ENCODE measurements at regions not wholly inside any gene's neighbourhood (a gene's known extent, or its start where the extent isn't known, plus 50 kb on each side); places are given as distances from the start of the nearest gene placed in this dataset.

DNA sequence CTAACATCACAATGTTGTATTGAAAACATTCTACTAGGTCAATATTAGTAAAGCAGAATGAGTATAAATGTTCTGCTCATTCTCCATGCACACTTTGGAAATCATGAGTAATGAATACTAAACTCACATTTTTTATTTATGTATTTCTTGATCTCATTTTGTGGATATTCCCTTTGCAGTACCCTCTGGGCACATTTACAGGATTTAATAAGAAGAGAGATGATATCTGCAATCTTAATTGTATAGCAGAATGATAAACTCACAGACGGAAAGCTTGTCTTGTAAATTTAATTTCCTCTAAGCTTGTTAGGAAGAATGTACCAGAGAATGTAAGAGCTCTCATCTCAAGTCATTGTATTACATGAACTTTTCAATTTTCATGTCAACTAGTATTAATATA, 1279.7 kb downstream of the PCDH7 start:
- DNase-seq = no peak

DNA sequence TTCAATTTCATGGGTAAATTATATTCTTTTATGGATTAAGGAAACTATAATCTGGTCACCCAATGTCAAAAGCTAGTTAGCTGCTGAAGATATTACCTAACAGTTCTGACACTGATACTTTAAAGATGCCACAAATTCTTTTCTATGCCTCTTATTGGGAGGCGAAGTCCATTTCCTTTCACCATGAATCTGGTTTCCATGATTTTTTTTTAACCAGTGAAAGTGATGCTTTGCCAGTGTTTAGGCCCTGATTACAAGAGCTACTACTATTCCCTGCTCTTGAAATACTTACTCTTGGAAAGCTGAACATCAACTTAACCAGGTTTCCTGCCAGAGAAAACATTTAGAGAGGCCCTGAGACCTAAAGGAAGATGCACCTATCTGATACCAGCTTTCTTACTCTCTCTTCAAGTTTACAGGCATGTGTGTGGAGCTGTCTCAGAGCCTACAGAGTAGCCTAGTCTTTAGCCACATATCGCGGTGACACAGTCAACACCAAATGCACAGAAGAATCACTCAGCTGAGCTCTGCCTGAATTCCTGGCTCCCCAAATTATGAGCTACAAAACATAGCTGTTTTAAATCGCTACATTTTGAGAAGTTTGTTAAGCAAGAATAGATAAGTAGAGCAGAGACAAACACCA, 1280.8 kb downstream of the PCDH7 start:
- DNase-seq = no peak

DNA sequence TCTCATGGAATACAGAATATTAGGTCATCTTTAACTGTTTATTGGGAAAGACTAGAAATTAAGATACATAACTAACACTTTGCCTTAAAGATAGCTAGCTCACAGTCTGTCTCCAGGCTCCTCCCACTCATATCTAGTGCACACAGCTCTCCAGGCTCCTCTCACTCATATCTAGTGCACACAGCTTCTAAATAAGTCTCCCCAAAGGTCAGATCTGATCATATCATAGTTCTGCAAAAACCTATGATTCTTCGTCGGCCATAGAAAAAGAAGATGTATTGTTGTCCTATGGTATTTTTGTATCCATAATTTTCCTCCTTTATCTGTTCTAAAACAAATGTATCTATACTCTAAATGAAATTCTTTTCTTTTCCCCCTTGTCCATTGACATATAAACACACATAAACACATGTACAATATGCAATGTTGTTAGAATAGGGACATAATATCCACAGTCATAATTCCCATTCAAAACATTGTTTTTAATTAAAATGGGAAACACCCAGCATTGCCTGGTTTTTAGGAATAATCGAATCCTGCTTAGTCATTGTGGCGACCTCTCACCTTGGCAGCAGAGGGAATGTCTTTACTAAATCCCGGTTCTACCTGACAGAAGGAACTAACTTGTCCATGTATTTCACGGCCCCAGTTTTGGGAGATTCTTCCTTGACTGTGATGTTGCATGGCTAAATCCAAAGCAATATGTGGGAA, 1282.0 kb downstream of the PCDH7 start:
- no peak for DNase-seq

DNA sequence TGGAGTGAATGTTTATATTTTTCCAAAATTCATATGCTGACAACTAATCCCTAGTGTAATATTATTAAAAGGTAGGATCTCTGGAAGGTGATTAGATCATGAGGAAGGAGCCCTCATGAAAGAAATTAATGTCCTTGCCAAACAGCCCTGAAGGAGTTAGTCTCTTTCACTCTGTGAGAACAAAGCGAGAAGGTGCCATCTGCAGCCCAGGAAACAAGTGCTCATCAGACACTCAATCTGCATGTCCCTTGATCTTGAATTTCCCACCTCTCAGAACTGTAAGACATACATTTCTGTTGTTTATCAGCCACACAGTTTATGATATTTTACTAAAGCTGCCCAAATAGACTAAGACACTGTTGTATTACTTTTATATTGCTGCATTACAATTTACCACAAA, 1283.4 kb downstream of the PCDH7 start:
- no peak for DNase-seq

DNA sequence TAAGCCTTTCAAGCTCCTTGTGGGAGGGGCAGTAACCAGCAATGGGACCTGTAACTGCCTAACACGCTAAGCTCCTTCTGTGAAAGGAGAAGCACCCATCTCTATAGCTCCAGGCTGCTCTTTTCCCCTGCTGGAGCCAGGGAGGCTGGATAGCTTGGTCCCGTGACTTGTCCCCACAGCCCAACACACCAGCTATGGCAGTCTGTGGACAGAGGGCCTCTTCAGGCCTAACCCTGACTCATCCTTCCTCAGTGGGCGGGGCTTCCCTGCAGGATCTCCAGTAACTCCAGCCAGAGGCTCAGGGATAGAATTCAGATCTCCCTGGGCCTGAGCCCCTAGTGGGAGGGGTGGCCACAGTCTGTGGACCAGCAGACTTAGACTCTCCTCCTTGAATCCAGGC, 1290.1 kb downstream of the PCDH7 start:
- DNase-seq = no peak

DNA sequence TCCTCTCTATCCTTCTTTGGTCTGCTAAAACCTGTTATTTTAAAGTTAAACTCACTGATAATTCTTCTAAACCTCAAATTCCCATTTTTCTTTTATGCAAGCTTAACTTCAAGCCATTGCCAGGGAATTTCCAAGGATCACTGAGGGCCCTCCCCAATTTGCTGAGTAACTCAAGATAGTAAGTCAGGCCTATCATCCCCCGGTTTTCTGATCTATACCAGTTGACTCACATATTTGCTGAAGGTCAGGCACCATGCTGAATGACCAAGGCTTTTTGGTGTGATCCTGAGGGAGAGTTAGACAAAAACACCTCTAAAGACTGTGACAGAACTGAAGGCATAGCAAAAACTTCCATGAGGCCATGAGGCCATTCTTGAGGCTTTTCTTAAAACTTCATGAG, 1301.9 kb downstream of the PCDH7 start:
- no peak for DNase-seq

DNA sequence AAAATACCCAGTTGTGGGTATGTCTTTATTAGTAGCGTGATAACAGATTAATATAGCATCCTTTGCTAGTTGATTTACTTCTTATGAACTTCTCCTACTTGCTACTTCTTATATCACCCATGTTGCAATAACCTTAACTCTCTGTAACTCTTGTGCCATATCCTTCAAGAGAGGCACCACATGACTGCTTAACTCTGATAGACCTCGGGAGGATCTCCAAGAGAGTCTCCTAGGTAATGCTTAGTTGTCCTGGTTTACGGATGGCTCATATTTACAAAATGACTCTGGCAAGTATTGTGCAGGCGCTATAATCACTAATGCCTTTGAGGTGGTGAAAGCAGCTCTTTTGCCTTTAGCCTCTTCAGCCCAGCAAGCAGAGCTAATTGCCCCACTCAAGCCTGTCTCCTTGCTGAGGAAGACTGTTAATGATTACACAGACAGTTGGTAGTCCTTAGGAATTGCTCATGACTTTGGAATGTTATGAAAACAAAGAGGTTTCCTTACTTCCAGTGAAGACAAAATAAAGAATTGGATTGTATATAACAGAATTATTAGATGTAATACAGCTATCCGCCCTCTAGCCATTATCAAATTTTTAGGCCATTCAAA, 1305.8 kb downstream of the PCDH7 start:
- no peak for DNase-seq

DNA sequence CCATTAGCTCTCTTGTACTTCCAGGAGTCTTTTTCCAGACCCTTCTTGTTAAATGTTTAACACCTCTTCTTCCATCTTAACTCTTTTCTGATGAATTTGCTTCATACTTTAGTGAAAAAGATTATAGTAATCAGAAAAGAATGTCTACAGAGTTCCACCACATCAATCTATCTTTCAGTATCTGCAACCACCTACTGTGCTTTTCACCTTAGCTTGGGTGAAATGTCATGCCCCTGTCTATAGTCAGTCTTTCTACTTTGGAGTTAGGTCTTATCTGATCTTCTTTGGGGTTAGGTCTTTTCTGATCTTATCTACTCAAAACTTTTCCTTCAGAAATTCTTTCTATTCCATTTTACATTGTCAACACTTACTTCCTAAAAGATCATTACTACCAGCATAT, 1310.2 kb downstream of the PCDH7 start:
- no peak for DNase-seq

DNA sequence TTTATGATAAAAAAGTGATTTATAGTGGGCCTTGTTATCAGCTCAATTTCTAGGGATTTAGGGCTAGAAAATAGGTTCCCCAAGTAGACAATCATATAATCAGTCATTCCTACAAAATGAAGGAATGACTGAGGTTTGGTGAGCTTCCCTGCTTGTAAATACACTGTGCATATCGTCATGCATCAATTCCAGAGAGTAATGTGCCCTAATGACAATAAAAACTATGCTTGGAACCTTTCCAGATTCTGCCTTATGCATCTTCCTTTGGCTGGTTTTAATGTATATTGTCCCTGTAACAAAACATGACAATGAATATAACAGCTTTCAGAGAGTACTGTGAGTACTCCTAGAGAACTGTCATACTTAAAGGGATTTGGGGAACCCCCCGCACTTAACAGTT, 1310.9 kb downstream of the PCDH7 start:
- DNase-seq = no peak

DNA sequence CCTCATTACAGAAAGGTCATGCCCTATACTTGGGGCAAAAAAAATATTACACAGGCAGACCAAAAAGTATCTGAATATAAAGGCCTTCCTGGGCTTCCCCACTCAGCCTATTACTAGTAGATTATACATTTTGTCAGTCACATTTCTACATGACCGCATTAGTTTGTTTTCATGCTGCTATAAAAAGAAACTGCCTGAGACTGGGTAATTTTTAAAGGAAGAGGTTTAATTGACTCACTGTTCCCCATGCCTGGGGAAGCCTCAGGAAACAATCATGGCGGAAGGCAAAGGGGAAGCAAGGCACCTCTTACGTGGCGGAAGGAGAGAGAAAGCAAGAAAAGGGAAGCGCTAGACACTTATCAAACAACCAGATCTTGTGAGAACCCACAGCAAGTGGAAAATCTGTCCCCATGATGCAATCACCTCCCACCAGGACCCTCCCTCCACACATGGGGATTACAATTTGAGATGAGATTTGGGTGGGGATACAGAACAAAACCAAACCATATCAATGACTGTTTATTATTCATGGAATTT, 1312.0 kb downstream of the PCDH7 start:
- DNase-seq = no peak

DNA sequence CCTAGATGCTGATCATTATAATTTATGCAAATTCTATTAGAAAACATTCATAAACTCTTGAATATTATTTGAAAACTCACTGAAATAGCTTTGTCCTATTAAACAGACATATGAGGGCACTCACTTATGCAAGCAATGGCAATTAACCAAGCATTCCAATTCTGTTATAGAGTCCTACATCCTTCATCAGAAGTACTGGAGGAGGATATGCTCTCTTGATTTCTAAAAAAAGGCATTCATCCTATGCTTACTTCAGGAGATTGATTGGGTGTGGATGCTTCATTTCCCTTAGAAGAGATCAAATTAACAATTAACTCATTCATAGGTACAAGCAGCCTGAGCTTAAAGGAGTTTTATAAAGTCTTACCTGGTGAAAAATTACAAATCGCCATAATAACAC, 1317.2 kb downstream of the PCDH7 start:
- no peak for DNase-seq

DNA sequence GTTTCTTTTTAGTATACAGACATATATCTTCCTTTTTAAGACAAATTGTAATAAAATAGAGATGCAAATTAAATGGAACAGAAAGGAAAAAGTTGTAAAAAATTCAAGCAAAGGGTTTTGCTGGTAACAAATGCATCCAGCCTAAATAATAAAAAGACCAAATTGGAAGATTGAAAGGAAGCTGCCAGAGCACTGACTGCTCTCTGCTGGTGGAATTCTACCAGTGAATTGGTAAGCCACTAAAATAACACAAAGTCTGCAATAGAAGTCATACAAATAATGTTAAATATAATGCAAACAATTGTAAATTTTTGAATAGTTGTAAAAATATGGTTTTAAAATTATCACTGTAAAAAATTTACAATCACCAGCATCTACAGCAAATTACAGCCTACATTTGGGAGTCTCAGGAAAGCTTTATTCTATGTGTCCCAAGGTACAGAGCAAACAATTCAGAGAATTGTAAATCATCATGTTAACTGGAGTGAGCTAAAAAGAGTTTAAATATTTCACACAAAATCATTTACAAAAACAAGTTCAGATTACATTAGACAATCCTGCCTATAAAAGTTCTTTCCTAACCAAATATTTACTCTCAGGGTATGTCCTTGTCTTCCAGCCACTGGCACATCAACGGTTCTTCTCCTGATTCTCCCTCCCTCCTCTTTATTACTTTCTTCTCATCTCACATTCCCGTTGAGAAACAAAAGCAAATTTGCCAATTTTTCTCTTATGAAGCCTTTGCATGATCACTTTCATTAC, 1322.5 kb downstream of the PCDH7 start:
- DNase-seq = no peak

DNA sequence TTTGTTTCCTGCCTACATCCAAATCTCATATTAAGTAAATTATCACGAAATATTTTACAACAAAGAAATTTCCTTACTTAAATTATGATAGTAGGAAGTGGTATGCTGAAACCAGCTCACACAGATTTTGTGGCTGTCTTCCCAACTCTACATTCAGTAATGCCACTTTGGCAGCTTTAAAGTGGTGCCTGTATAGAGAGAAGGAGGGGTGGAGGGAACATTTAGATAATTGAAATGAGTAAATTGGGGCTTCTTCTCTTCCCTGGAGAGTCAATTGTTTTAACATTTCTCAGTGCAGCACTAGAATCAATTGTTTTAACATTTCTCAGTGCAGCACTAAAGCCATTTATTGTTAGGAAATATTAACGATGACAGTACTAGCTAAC, 1323.1 kb downstream of the PCDH7 start:
- no peak for DNase-seq

DNA sequence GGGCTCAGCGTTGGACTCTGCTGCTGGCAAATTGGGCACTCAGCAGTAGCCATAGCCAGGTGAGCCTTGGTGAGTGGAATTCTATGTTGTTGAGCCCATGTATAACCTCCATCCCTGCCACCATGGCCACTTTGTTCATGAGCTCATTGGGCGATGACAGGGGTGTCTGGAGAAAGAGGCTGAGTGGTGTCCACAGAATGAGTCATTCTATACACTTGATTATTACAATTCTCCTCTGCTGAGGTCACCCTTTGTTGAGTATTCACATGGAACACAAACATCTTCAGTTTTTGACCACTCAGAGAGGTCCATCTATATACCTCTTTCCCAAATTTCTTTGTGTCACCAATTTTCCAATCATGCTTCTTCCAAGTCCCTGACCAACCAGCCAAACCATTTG, 1341.7 kb downstream of the PCDH7 start:
- no peak for DNase-seq

DNA sequence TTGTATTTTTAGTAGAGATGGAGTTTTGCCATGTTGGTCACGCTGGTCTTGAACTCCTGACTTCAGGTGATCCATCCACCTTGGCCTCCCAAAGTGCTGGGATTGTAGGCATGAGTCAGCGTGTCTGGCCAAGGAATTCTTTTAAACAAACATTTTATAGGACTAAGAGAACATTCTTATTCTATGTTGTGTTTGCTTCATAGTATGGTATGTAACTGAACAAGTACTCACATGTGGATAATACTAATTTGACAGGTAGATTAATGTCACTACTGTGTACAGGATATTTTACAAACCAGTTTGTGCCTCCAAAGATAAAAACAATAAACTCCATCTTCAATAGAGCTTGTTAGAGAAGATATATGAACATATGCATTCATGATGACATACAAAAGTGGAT, 1353.4 kb downstream of the PCDH7 start:
- DNase-seq = no peak

DNA sequence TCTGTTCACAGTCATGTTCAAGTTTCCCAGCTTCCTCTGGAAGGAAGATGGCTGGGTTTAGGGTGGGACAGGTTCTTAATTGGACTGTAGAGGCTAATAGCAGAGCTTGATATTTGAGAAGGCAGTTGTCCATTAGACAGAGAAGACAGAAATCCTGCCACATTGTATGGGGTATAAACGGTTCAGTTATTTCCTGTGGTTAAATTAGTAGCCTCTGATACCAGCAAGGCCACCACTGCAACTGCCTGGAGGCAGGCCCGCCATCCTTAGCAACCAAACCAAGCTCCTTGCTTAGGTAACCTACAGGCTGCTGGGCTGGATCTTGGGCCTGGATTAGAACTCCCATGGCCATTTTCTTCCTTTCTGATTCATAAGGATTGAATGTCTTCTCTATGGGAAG, 1367.0 kb downstream of the PCDH7 start:
- DNase-seq = no peak

DNA sequence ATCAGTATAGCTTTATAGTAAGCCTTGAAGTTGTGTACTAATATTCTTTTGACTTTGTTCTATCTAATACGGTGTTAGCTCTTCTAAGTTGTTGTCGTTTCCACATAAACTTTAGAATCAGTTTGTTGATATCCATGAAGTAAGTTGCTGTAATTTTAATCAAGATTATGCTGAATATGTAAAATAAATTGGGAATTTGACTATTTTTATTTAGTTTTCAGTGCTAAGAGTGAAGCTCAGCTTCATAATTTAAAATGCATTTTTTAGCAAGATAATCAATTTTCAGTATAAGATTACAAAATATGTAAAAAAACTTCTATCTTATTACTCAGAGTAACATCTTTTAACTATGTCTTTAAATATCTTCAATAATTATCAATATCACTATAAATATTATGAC, 1374.8 kb downstream of the PCDH7 start:
- no peak for DNase-seq

DNA sequence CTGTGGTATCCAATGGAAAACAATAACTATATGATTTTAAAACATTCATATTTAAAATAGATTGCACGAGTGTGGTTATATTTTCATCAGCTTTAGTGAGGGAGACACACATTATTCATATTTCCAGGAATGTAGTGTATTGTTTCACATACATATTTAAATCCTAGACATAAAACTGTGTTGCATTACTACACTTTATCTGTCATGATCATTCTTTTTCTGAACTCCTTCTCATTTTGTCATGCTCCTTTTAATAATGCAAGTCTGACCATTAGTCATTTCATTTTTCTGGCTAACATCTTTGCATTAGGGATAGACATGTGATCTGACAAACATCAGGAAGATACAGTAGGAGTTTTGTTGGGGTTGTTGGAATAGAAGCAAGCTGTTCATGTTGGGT, 1382.7 kb downstream of the PCDH7 start:
- DNase-seq = no peak

DNA sequence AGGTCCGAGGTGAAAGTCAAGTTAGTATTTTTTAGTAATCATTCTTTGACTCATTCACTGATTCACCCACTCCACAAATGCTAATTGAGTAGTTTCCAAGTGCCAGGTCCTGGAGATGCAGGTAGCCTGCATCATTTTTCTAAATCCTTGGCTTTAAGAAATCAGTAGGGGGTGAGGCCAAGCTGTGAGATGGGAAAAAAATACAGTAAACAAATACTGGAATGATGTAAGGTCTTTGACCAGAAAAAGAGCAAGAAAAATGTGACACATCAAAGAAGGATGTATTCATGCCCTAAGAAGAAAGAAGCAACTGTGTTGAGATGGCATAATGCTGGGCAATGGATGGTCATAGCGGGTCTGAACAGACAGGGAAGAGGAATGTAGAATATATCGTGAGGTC, 1386.6 kb downstream of the PCDH7 start:
- no peak for DNase-seq

DNA sequence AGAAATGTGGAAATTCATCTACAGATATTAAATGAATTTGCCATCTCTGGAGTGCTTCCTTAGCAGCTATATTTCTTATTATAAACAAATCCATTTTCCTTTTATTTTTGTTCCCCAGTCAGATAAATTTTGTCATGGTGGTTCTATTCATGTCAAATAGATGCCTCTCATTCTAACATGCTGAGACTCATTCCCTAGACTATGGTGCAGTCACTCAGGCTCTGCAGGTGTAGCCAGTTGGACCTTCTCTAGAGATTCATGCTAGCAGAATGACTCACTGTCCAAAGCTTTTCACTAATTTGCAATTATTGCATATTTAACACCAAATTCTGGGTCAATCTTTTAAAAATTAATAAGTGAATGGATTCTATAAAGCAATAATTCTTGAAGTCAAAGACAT, 1392.7 kb downstream of the PCDH7 start:
- no peak for DNase-seq

DNA sequence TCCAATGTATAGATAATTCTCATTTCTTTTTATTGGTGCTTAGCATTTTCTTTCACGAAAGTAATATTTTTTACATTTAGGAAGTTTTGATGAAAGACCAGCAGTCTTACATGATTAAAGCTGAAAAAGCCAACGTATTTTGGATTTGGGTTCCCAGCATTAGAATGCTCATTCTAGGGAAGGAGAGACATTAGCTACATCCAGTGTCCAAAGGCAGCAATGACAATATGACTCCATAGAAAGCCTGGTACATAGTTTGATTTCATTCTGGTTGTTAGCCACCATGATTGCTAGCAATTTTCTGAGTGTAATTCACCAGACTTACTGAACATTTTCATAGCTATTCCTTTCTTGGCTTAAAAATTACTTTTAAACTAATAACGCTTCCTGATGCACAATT, 1397.5 kb downstream of the PCDH7 start:
- no peak for DNase-seq

DNA sequence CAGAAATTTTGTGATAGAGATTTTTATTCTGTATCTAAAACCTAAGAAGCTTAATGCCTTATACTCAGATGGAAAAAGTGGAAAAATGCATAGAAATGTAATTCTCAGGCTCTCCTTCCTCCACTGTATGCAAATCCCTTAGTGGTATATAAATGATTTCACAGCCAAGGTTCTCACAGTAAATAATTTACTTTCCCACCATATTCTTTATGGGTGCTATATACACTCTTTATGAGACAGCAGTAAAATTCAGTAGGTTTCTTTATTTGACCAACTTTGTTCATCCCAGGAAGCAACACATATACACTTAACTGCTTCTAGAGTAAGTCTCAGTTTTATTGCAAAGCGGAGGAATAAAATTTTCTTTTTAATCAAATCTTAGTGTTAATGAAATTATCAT, 1399.7 kb downstream of the PCDH7 start:
- no peak for DNase-seq

DNA sequence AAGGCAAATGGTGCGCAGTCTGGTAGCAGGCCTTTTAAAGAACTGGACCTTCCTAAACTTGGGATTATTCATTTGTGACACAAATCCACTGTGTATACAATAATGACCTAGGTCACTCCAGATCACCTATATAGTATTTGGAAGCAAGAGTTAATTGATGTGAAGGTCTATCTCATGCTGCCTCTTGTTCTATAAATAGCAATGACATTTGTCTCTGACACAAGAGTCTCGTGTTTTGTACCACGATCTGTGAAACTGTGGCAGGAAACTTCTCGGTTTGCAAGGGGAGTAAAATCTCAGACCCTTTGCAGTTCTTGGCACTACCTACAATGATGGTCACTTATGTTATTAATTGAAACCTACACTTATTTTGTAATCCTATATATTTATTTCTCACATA, 1408.4 kb downstream of the PCDH7 start:
- no peak for DNase-seq

DNA sequence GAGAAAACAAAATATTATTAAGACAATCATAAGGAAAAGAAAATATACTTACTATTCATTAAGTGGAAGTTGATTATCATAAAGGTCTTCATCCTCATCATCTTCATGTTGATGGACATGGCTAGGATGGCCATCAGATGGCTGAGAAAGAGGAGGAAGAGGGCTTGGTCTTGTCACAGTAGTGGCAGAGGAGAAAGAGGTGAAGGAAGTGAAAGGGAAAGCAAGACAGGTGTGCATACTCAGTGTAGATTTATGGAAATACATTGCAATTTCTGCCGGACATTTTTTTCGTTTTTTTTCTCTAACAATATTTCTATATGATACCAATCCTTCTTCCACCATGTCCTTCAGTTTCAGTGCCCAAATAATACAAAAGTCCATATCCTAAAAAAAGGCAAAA, 1409.8 kb downstream of the PCDH7 start:
- no peak for DNase-seq
